ENCODE measurements at regions not wholly inside any gene's neighbourhood (a gene's known extent, or its start where the extent isn't known, plus 50 kb on each side); places are given as distances from the start of the nearest gene placed in this dataset.

- H3K27ac ChIP-seq (ENCODE audit: low read depth in 2 of 2, low read length in 2 of 2) = no peak overlapping the region
- no peak overlapping the region for H3K9ac ChIP-seq (ENCODE audit: low read length in 3 of 3)
- no peaks in the 10 kb centered on the region for H3K27me3 ChIP-seq (ENCODE audit: control insufficient read depth, insufficient read depth, low read length)
- no peak for TF ChIP-seq CTCF (IDR thresholded peaks at IDR 0.05; ENCODE audit: borderline replicate concordance, extremely low read depth, insufficient read depth)
- no peaks in the 10 kb centered on the region for H3K36me3 ChIP-seq (ENCODE audit: control insufficient read depth in 2 of 3, insufficient read depth in 3 of 3, low read length in 3 of 3)
- no peak for FAIRE-seq
- intact Hi-C loops (cut with DNase I) = no loop called here
- no peak for DNase-seq
- no peak overlapping the region for H3K4me3 ChIP-seq (ENCODE audit: low read length in 3 of 3)
- H3K9me3 ChIP-seq (ENCODE audit: control insufficient read depth in 2 of 3, insufficient read depth in 1 of 3, low read length in 3 of 3) = no peaks in the 10 kb centered on the region
- H3K4me1 ChIP-seq (ENCODE audit: control insufficient read depth in 2 of 3, insufficient read depth in 2 of 3, low read depth in 1 of 3, low read length in 3 of 3) = no peaks in the 10 kb centered on the region
Measured at GRCh38 chr3:148191966-148192365, 505.7 kb upstream of the AGTR1 start.

GRCh38 chr3:148197061-148197460, 500.6 kb upstream of the AGTR1 start:
- TF ChIP-seq CTCF (IDR thresholded peaks at IDR 0.05; ENCODE audit: borderline replicate concordance, extremely low read depth, insufficient read depth) = no peak
- no peak overlapping the region for H3K27ac ChIP-seq (ENCODE audit: low read depth in 2 of 2, low read length in 2 of 2)
- FAIRE-seq (no peak), DNase-seq (no peak)
- intact Hi-C loops (cut with DNase I) = no loop called here
- no peak overlapping the region for H3K9ac ChIP-seq (ENCODE audit: low read length in 3 of 3)
- no peaks in the 10 kb centered on the region for H3K36me3 ChIP-seq (ENCODE audit: control insufficient read depth in 2 of 3, insufficient read depth in 3 of 3, low read length in 3 of 3)
- H3K9me3 ChIP-seq (ENCODE audit: control insufficient read depth in 2 of 3, insufficient read depth in 1 of 3, low read length in 3 of 3) = no peaks in the 10 kb centered on the region
- no peak overlapping the region for H3K4me3 ChIP-seq (ENCODE audit: low read length in 3 of 3)
- H3K27me3 ChIP-seq (ENCODE audit: control insufficient read depth, insufficient read depth, low read length) = no peaks in the 10 kb centered on the region
- H3K4me1 ChIP-seq (ENCODE audit: control insufficient read depth in 2 of 3, insufficient read depth in 2 of 3, low read depth in 1 of 3, low read length in 3 of 3) = no peaks in the 10 kb centered on the region

GRCh38 chr3:148202386-148202785, 495.3 kb upstream of the AGTR1 start:
- intact Hi-C loops (cut with DNase I) = no loop called here
- no peak for FAIRE-seq
- Histone ChIP-seq H3K9me3 (ENCODE audit: control insufficient read depth in 2 of 3, insufficient read depth in 1 of 3, low read length in 3 of 3) (no peaks in the 10 kb centered on the region), H3K27ac (ENCODE audit: low read depth in 2 of 2, low read length in 2 of 2) (no peak overlapping the region), H3K4me1 (ENCODE audit: control insufficient read depth in 2 of 3, insufficient read depth in 2 of 3, low read depth in 1 of 3, low read length in 3 of 3) (no peaks in the 10 kb centered on the region), H3K4me3 (ENCODE audit: low read length in 3 of 3) (no peak overlapping the region), H3K36me3 (ENCODE audit: control insufficient read depth in 2 of 3, insufficient read depth in 3 of 3, low read length in 3 of 3) (no peaks in the 10 kb centered on the region), H3K27me3 (ENCODE audit: control insufficient read depth, insufficient read depth, low read length) (no peaks in the 10 kb centered on the region), H3K9ac (ENCODE audit: low read length in 3 of 3) (no peak overlapping the region)
- TF ChIP-seq CTCF (IDR thresholded peaks at IDR 0.05; ENCODE audit: borderline replicate concordance, extremely low read depth, insufficient read depth) = no peak
- no peak for DNase-seq

GRCh38 chr3:148203297-148204010, 494.2 kb upstream of the AGTR1 start:
- Histone ChIP-seq H3K27me3 (ENCODE audit: control insufficient read depth, insufficient read depth, low read length) (no peaks in the 10 kb centered on the region), H3K4me3 (ENCODE audit: low read length in 3 of 3) (no peak overlapping the region), H3K9ac (ENCODE audit: low read length in 3 of 3) (no peak overlapping the region), H3K4me1 (ENCODE audit: control insufficient read depth in 2 of 3, insufficient read depth in 2 of 3, low read depth in 1 of 3, low read length in 3 of 3) (no peaks in the 10 kb centered on the region), H3K27ac (ENCODE audit: low read depth in 2 of 2, low read length in 2 of 2) (no peak overlapping the region), H3K9me3 (ENCODE audit: control insufficient read depth in 2 of 3, insufficient read depth in 1 of 3, low read length in 3 of 3) (no peaks in the 10 kb centered on the region), H3K36me3 (ENCODE audit: control insufficient read depth in 2 of 3, insufficient read depth in 3 of 3, low read length in 3 of 3) (no peaks in the 10 kb centered on the region)
- FAIRE-seq = no peak
- no peak for DNase-seq
- intact Hi-C loops (cut with DNase I) = no loop called here
- no peak for TF ChIP-seq CTCF (IDR thresholded peaks at IDR 0.05; ENCODE audit: borderline replicate concordance, extremely low read depth, insufficient read depth)
